ENCODE measurements at regions not wholly inside any gene's neighbourhood (a gene's known extent, or its start where the extent isn't known, plus 50 kb on each side); places are given as distances from the start of the nearest gene placed in this dataset.

- no peak overlapping the region for H3K4me3 ChIP-seq
- no peaks in the 10 kb centered on the region for H3K36me3 ChIP-seq (replicated peaks in 1 of 2)
- intact Hi-C loops (cut with DNase I): no loop called here
- 70 to 79% (median 74%) methylated on average over 1 of the region's 1 CpG for WGBS, 4 donors
- TF ChIP-seq POLR2A (IDR thresholded peaks at IDR 0.05) (no peak), CTCF (IDR thresholded peaks at IDR 0.05) (no peak)
- no peaks in the 10 kb centered on the region for H3K9me3 ChIP-seq (replicated peaks in 1 of 3)
- no peak overlapping the region for H3K27ac ChIP-seq
- no peaks in the 10 kb centered on the region for H3K27me3 ChIP-seq
- H3K4me1 ChIP-seq (replicated peaks in 1 of 2): no peaks in the 10 kb centered on the region
- DNase-seq: no peak
These were observed 559.6 kb downstream of the ARAP2 start for GRCh38 chr4:35684755-35685154.

GRCh38 chr4:35689870-35690269 is 554.4 kb downstream of the ARAP2 start:
- no peak for DNase-seq
- Histone ChIP-seq H3K4me3 (no peak overlapping the region), H3K4me1 (replicated peaks in 1 of 2) (no peaks in the 10 kb centered on the region), H3K27ac (no peak overlapping the region), H3K36me3 (replicated peaks in 1 of 2) (no peaks in the 10 kb centered on the region), H3K9me3 (replicated peaks in 1 of 3) (no peaks in the 10 kb centered on the region), H3K27me3 (no peaks in the 10 kb centered on the region)
- 24 to 88% (median 61%) methylated on average over 1 of the region's 1 CpG for WGBS, 4 donors
- intact Hi-C loops (cut with DNase I): no loop called here
- TF ChIP-seq CTCF (IDR thresholded peaks at IDR 0.05) (no peak), POLR2A (IDR thresholded peaks at IDR 0.05) (no peak)

- intact Hi-C loops (cut with DNase I): no loop called here
- Histone ChIP-seq H3K4me3 (no peak overlapping the region), H3K4me1 (replicated peaks in 1 of 2) (no peaks in the 10 kb centered on the region), H3K27me3 (no peaks in the 10 kb centered on the region), H3K36me3 (replicated peaks in 1 of 2) (no peaks in the 10 kb centered on the region), H3K27ac (no peak overlapping the region), H3K9me3 (replicated peaks in 1 of 3) (no peaks in the 10 kb centered on the region)
- TF ChIP-seq CTCF (IDR thresholded peaks at IDR 0.05): no peak
- no peak for TF ChIP-seq POLR2A (IDR thresholded peaks at IDR 0.05)
- 65 to 84% (median 79%) methylated on average over 1 of the region's 1 CpG for WGBS, 4 donors
- DNase-seq: no peak
These were observed 554.0 kb downstream of the ARAP2 start for GRCh38 chr4:35690271-35690670.

GRCh38 chr4:35695003-35695402 is 549.3 kb downstream of the ARAP2 start:
- Histone ChIP-seq H3K4me1 (replicated peaks in 1 of 2) (no peaks in the 10 kb centered on the region), H3K36me3 (replicated peaks in 1 of 2) (no peaks in the 10 kb centered on the region), H3K9me3 (replicated peaks in 1 of 3) (no peaks in the 10 kb centered on the region), H3K27ac (no peak overlapping the region), H3K4me3 (no peak overlapping the region), H3K27me3 (no peaks in the 10 kb centered on the region)
- 73 to 86% (median 80%) methylated on average over 3 of the region's 3 CpGs for WGBS, 4 donors
- intact Hi-C loops (cut with DNase I): no loop called here
- no peak for TF ChIP-seq CTCF (IDR thresholded peaks at IDR 0.05)
- no peak for TF ChIP-seq POLR2A (IDR thresholded peaks at IDR 0.05)
- no peak for DNase-seq

All from adrenal gland (tissue), 9 donors.